ENCODE measurements at regions not wholly inside any gene's neighbourhood (a gene's known extent, or its start where the extent isn't known, plus 50 kb on each side); places are given as distances from the start of the nearest gene placed in this dataset.

DNA sequence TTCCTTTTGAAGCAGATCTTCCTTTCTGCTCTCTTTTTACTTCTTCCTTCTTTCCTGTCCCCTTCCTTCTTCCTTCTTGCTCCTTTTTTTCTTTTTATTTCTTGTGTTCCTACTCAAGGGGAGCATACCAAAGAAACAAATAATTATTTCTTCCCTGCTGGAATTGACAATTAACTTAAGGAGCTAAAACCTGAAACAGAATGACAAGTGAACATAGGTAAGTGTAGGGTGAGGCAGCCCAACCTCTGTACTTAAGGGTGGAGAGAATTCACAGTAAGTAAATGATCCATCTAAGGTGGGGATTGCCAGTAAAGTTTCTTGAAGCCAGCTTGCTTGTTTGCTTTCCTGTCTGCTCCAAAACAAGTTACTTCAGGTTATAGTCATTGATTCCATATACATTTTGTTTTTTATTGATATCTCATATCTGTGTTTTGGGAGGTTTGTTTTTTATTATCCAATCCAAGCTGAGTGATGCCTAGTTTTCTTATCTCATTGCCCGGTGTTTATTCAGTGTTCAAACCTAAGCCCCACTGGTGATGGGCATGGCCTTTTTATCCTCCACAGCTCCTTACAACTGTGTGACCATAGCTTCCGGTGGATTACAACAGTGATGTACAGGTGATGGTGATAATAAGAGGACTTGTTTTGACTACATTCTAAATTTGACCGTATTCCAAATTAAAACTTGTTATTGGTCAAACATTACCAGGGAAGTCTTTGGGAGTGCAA, 133.2 kb upstream of the IVNS1ABP start:
- no peak for ATAC-seq
- H3K4me1 Mint-ChIP-seq: peaks cover 4% of the 10 kb centered on the region

DNA sequence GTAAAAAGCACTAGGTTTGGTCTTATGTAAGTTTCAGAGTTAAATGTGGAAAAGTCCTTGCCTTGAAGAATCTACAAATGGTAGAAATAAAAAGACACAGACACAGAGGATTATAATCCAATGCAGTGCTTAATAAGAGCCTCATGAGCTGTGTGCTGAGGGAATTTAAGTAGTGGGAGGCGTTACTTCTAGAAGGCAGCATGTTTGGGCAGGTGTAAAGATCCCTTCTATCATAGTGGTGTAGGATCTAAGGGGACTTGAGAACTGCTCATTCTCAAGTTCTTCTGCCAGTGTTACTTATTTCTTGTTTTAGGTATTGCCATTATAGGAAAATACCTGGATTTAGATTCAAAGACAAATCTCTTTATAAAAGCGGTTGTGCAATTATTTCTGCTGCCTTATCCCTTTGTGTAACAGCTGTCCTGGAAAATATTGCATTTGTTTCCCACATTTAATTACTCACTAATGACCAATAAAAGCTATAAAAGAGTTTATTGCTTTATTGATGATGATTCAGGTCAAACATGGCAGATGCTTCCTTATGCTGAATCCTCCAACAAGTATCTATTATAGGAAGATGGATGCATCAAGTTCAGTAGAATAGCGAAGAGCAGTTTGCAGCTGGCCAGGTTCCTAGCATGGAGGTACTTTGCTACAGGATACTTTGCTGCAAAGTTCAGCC, 132.5 kb upstream of the IVNS1ABP start:
- ATAC-seq (no peak), DNase-seq (no peak)
- no peak overlapping the region for H3K4me3 Mint-ChIP-seq
- H3K27ac Mint-ChIP-seq: no peak overlapping the region
- H3K36me3 Mint-ChIP-seq (ENCODE audit: low read depth): no peaks in the 10 kb centered on the region
- no peaks in the 10 kb centered on the region for H3K27me3 Mint-ChIP-seq
- no peaks in the 10 kb centered on the region for H3K9me3 ChIP-seq (ENCODE audit: control insufficient read depth, low read length, poor library complexity, severe bottlenecking)
- peaks cover 4% of the 10 kb centered on the region for H3K4me1 Mint-ChIP-seq

More for the DNA sequence above, 133.2 kb upstream of the IVNS1ABP start:
- no peak for DNase-seq
- Mint-ChIP-seq H3K27ac (no peak overlapping the region), H3K4me3 (no peak overlapping the region), H3K27me3 (no peaks in the 10 kb centered on the region), H3K36me3 (ENCODE audit: low read depth) (no peaks in the 10 kb centered on the region)
- no peaks in the 10 kb centered on the region for H3K9me3 ChIP-seq (ENCODE audit: control insufficient read depth, low read length, poor library complexity, severe bottlenecking)

DNA sequence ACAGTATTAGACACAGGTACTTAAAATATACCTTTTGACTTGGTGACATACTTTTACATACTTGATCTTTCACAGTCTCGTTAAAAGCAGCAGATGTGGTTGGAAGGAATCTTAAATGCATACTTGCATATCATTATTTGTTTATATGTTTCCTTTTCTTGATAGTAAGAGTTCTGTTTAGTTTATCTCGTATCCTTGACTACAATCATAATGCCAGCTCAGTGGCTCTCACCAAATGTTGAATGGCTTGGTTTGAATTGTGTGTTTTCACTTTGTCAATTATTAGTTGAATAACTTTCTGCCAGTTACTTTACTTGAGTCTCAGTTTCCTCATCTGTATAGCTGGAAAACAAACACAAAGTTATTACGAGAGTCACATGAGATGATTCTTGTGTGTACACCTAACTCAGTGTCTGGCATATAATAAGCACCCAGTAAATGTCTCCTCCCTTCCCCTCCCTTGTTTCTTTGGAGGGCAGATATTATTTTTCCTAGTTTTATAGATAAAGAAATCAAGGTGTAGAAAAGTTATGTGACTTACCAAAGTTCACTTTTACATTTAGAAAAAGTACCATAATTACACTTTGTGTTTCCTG, 131.6 kb upstream of the IVNS1ABP start:
- Mint-ChIP-seq H3K27me3 (no peaks in the 10 kb centered on the region), H3K27ac (no peak overlapping the region), H3K36me3 (ENCODE audit: low read depth) (no peaks in the 10 kb centered on the region), H3K4me3 (no peak overlapping the region), H3K4me1 (peaks cover 4% of the 10 kb centered on the region)
- DNase-seq (no peak), ATAC-seq (no peak)
- H3K9me3 ChIP-seq (ENCODE audit: control insufficient read depth, low read length, poor library complexity, severe bottlenecking): no peaks in the 10 kb centered on the region

DNA sequence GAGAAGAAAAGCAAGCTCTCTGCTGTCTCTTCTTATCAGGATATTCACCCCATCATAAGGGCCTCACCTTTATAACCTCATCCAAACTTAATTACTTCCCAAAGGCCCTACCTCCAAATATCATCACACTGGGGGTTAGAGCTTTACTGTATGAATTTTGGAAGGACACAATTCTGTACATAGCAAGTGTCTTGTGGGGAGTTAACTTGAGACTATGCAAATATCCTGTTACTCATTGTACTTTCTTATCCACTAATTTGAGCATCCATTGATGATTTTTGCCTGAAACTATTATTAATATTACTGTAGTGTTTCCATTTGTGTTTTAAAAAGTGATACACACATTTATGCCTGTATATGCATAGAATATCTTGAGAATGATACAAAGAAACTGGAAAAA, 129.1 kb upstream of the IVNS1ABP start:
- H3K9me3 ChIP-seq (ENCODE audit: control insufficient read depth, low read length, poor library complexity, severe bottlenecking): no peaks in the 10 kb centered on the region
- DNase-seq (no peak), ATAC-seq (no peak)
- no peak overlapping the region for H3K4me3 Mint-ChIP-seq
- no peak overlapping the region for H3K27ac Mint-ChIP-seq
- peaks cover 2% of the 10 kb centered on the region for H3K4me1 Mint-ChIP-seq
- no peaks in the 10 kb centered on the region for H3K36me3 Mint-ChIP-seq (ENCODE audit: low read depth)
- no peaks in the 10 kb centered on the region for H3K27me3 Mint-ChIP-seq

DNA sequence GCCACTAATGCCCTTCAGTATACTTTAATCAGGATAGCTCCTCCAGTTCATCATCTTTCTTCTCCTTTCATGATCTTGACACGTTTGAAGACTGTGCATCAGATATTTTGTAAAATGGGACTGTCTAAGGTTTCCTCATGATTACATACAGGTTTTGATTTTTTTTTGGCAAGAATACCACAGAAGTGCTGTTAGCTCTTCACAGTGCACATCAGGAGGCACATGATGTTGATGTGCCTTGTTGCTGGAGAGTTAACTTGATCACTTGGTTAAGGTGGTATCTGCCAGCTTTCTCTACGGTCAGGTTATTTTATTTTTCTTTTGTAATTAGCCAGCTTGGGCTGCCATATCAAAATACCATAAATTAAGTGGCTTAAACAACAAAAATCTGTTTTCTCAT, 128.6 kb upstream of the IVNS1ABP start:
- H3K27me3 Mint-ChIP-seq: no peaks in the 10 kb centered on the region
- H3K4me1 Mint-ChIP-seq: peaks cover 4% of the 10 kb centered on the region
- ATAC-seq (no peak), DNase-seq (no peak)
- H3K4me3 Mint-ChIP-seq: no peak overlapping the region
- no peak overlapping the region for H3K27ac Mint-ChIP-seq
- no peaks in the 10 kb centered on the region for H3K9me3 ChIP-seq (ENCODE audit: control insufficient read depth, low read length, poor library complexity, severe bottlenecking)
- no peaks in the 10 kb centered on the region for H3K36me3 Mint-ChIP-seq (ENCODE audit: low read depth)

DNA sequence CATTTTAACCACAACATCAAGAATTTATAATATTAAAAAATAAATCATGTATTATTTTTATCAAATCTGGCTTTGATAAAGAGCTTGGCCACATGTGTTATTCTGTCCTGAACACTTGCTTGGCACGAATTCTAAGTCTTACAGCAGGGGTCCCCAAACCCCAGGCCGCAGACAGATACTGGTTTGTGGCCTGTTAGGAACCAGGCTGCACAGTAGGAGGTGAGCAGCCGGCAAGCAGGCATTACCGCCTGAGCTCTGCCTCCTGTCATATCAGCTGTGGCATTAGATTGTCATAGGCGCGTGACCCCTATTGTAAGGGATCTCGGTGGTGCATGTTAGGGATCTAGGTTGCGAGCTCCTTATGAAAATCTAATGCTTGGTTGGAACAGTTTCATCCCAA, 127.6 kb upstream of the IVNS1ABP start:
- Mint-ChIP-seq H3K4me1 (peaks cover 4% of the 10 kb centered on the region), H3K36me3 (ENCODE audit: low read depth) (no peaks in the 10 kb centered on the region)
- ATAC-seq: no peak

DNA sequence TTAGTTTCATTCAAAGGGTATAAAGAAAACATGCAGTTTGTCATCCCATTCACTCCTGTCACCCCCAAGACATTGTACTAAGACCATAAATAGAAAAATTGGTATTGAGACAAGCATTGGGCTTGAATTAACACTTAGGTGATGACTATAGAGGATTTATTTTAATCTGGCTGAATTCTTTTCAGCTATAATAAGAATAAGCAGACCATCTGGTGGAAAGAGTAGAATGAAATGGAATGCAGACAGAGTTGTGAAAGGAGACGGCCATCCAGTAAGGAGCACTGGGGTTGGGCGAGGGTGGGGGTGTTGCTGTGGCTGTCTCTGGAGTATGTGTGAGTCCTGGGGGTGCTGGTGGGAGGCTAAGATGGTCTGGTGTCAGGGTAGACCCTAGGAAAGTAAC, 125.0 kb upstream of the IVNS1ABP start:
- Mint-ChIP-seq H3K27me3 (no peaks in the 10 kb centered on the region), H3K4me1 (peaks cover 2% of the 10 kb centered on the region), H3K27ac (no peak overlapping the region), H3K4me3 (no peak overlapping the region), H3K36me3 (ENCODE audit: low read depth) (no peaks in the 10 kb centered on the region)
- DNase-seq: no peak
- ATAC-seq: no peak
- no peaks in the 10 kb centered on the region for H3K9me3 ChIP-seq (ENCODE audit: control insufficient read depth, low read length, poor library complexity, severe bottlenecking)

More for the DNA sequence above, 127.6 kb upstream of the IVNS1ABP start:
- H3K9me3 ChIP-seq (ENCODE audit: control insufficient read depth, low read length, poor library complexity, severe bottlenecking): no peaks in the 10 kb centered on the region
- Mint-ChIP-seq H3K4me3 (no peak overlapping the region), H3K27ac (no peak overlapping the region), H3K27me3 (no peaks in the 10 kb centered on the region)
- DNase-seq: no peak

DNA sequence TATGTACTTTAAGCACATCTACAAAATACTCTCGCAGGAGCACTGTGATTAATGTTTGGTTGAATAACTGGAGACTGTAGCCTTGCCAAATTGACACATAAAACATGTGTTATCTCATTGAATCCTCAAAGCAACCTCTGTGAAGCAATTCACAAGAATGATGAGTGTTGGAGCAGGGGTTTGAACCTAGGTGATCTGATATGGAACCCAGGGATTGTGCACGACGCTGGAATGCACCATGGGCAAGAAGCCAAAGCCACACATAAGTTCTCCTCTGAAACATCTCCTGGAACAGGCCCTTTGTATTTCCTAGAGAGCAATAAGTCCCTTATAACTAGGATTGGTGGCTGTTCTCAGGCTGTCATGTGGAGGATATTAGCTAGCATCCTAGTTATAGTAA, 124.6 kb upstream of the IVNS1ABP start:
- Mint-ChIP-seq H3K4me1 (peaks cover 2% of the 10 kb centered on the region), H3K27me3 (no peaks in the 10 kb centered on the region), H3K4me3 (no peak overlapping the region), H3K27ac (no peak overlapping the region), H3K36me3 (ENCODE audit: low read depth) (no peaks in the 10 kb centered on the region)
- no peak for ATAC-seq
- H3K9me3 ChIP-seq (ENCODE audit: control insufficient read depth, low read length, poor library complexity, severe bottlenecking): no peaks in the 10 kb centered on the region
- no peak for DNase-seq

DNA sequence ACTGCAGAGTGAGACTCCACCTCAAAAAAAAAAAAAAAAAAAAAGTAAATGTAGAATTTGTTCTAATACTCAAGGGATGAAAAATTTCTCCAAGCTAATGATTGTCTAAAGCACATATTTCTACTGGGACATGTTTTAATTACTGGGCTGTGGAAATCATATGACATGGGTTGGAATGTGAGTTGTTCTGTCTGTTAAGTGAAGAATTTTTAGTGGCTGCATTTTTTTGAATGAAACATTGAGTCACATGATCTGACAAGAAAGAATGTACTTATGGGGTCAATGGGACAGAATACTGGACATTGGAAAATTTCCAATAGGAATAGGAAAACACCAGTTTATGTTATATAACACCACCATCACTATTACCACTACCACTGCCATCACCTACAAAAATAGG, 123.8 kb upstream of the IVNS1ABP start:
- Mint-ChIP-seq H3K4me1 (peaks cover 2% of the 10 kb centered on the region), H3K27ac (no peak overlapping the region), H3K36me3 (ENCODE audit: low read depth) (no peaks in the 10 kb centered on the region), H3K4me3 (no peak overlapping the region), H3K27me3 (no peaks in the 10 kb centered on the region)
- ATAC-seq: no peak
- no peak for DNase-seq
- H3K9me3 ChIP-seq (ENCODE audit: control insufficient read depth, low read length, poor library complexity, severe bottlenecking): no peaks in the 10 kb centered on the region

DNA sequence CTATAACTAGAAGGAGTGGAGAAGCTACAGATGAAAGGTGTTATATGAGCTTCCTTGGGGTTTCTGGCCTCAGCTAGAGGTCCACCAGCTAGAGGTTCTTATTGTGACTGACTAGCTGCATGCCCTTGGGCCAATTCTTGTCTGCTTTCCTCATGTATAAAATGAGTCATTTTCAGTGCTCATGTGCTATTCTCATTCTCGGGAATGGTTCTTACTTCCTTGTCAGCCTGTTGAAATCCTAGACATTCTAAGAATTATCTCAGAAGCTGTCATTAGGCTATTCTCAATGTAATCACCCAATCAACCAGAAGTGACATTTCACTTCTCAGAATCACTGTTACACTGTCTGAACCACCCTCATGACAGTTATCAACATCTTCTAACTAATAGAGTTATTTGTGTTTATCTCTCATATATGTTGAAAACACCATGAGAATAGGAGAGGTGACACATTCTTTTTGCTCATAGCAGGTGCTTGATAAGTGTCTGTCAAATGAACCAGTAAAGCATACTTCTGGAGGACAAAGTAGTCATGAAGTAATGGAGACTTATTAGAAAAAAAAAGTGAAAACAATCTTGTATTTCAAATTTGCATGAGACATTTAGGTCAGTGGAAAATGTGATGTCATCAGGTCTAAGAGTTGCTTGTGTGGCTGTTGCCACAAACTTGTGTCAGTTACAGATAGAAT, 122.8 kb upstream of the IVNS1ABP start:
- no peaks in the 10 kb centered on the region for H3K36me3 Mint-ChIP-seq (ENCODE audit: low read depth)
- no peak overlapping the region for H3K27ac Mint-ChIP-seq
- DNase-seq (no peak), ATAC-seq (peak; percentile 80)
- H3K4me3 Mint-ChIP-seq: no peak overlapping the region
- H3K4me1 Mint-ChIP-seq: peaks cover 2% of the 10 kb centered on the region
- no peaks in the 10 kb centered on the region for H3K9me3 ChIP-seq (ENCODE audit: control insufficient read depth, low read length, poor library complexity, severe bottlenecking)
- no peaks in the 10 kb centered on the region for H3K27me3 Mint-ChIP-seq

DNA sequence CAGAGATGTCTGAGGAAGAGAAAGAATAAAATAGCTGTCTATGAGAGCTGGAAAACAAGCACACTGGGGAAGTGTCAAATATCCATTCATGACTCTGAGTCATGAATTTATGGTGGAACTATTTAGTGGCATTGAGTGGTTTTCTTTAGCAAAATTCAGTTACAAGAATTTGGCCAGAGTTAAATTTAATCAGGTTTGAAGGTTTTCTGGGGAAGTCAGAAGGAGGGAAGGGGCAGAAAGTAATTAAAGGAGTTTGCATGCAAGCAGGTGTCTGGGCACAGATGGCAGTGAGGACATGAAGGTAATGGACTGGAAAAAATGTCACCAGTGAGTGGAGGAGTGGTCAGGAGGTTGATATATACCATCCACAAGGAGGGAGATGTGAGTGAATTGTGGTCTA, 121.9 kb upstream of the IVNS1ABP start:
- H3K36me3 Mint-ChIP-seq (ENCODE audit: low read depth): no peaks in the 10 kb centered on the region
- no peaks in the 10 kb centered on the region for H3K9me3 ChIP-seq (ENCODE audit: control insufficient read depth, low read length, poor library complexity, severe bottlenecking)
- peaks cover 2% of the 10 kb centered on the region for H3K4me1 Mint-ChIP-seq
- no peak overlapping the region for H3K4me3 Mint-ChIP-seq
- no peak overlapping the region for H3K27ac Mint-ChIP-seq
- DNase-seq (no peak), ATAC-seq (no peak)
- no peaks in the 10 kb centered on the region for H3K27me3 Mint-ChIP-seq

DNA sequence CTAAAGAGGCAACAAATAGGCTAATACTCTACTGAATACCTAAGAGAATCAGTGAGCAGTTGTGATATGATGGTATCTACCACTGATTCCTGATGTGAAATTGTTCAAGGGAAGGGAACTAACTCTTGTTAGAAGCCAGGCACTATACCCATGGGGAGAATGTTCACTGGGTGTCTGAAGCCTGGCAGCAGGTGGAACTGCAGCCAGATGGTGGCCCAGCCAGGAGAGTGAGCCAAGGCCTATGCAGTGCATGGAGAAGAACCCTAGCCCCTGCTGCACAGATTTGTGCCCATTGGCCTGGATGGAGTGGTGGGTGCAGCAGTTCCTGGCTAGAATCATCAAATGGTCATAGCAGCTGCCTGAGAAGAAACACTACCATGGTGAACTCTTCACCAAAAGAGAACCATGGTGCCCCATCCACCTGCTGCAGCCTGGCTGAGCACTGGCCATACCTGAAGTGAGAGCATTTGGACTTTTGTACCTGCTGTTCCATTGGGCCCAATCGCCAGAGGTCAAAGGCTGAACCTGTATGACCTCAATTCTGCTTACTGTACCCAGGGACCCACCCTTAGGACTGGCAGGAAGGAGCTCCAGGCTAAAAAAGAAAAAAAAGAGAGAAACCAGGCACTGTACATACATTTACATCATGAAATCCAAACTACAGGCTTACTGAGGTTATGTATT, 118.8 kb upstream of the IVNS1ABP start:
- H3K4me3 Mint-ChIP-seq: no peak overlapping the region
- H3K9me3 ChIP-seq (ENCODE audit: control insufficient read depth, low read length, poor library complexity, severe bottlenecking): no peaks in the 10 kb centered on the region
- no peak overlapping the region for H3K27ac Mint-ChIP-seq
- H3K4me1 Mint-ChIP-seq: peaks cover under 1% of the 10 kb centered on the region
- no peaks in the 10 kb centered on the region for H3K36me3 Mint-ChIP-seq (ENCODE audit: low read depth)
- no peak for DNase-seq
- no peak for ATAC-seq
- H3K27me3 Mint-ChIP-seq: no peaks in the 10 kb centered on the region

DNA sequence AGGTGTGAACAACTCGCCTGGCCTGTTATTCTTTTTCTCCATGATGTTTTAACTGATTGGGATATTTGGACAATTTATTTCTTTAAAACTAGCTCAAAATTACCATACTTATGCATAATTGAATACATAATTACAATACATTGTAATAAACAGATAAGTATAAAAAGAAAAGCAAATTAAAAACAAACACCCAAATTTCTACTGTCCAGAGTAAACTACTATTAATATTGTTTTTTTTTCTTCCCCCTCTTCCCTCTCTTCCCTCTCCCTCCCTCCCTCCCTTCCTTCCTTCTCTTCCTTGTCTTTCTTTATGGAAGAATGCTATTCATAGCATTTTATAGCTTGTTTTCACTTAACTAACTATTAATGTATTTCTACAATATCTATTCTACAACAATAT, 117.7 kb upstream of the IVNS1ABP start:
- H3K9me3 ChIP-seq (ENCODE audit: control insufficient read depth, low read length, poor library complexity, severe bottlenecking): no peaks in the 10 kb centered on the region
- H3K27ac Mint-ChIP-seq: no peak overlapping the region
- H3K36me3 Mint-ChIP-seq (ENCODE audit: low read depth): no peaks in the 10 kb centered on the region
- no peaks in the 10 kb centered on the region for H3K27me3 Mint-ChIP-seq
- no peak for ATAC-seq
- no peak for DNase-seq
- H3K4me3 Mint-ChIP-seq: no peak overlapping the region
- H3K4me1 Mint-ChIP-seq: no peaks in the 10 kb centered on the region

Data from T-helper 17 cell (primary cell).